Prostate gland (tissue), 2 donors: ENCODE measurements at regions not wholly inside any gene's neighbourhood (a gene's known extent, or its start where the extent isn't known, plus 50 kb on each side); places are given as distances from the start of the nearest gene placed in this dataset.
"Not testable (repeated sequence)": the region's sequence is repeated elsewhere in the genome, so short reads cannot be mapped to it uniquely, and the experiment has no call there.

Experiments
- DNase-seq: peaks from one replicate; pipeline ENCODE4 v3.0.0-alpha.2; 2019; ENCODE audit warnings: low spot score
- H3K27ac ChIP-seq, 2 donors: fragments of 200-600 bp; sonication (generic); 2 replicates each; pipeline ENCODE4 v1.5.1; 2017 to 2019
- H3K27me3 ChIP-seq: fragments of 200-600 bp; sonication (generic); replicated peaks from 2 replicates; pipeline ENCODE4 v1.5.1; 2019; ENCODE audit not compliant: insufficient read depth
- H3K36me3 ChIP-seq, 2 donors: fragments of 200-600 bp; sonication (generic); 1 replicate in 1 of 2; 2 replicates in 1 of 2; pipeline versions ENCODE4 v1.5.1 to v1.8.1; 2017 to 2019
- H3K4me1 ChIP-seq: fragments of 200-600 bp; sonication (generic); replicated peaks from 2 replicates; pipeline ENCODE4 v1.5.1; 2019
- H3K4me3 ChIP-seq, 2 donors: fragments of 200-600 bp; sonication (generic); 2 replicates each; pipeline ENCODE4 v1.5.1; 2017 to 2019
- H3K9me3 ChIP-seq: fragments of 200-600 bp; sonication (generic); 2 replicates; pipeline ENCODE4 v1.5.1; 2017
- POLR2A ChIP-seq: fragments of 450-650 bp; IDR thresholded peaks from one replicate; pipeline ENCODE4 v1.6.1; 2016; ENCODE audit warnings: antibody characterized with exemption, mild to moderate bottlenecking
- POLR2AphosphoS5 ChIP-seq: sonication (generic); formaldehyde crosslinking; IDR thresholded peaks from one replicate; pipeline ENCODE4 v1.6.1; 2017; ENCODE audit warnings: antibody characterized with exemption
- WGBS: methylation state at CpG from one replicate; pipeline ENCODE4 v1.1.5; 2018; 5-methylcytosine and 5-hydroxymethylcytosine counted together
- intact Hi-C: fragments of 100-400 bp; cut with DNase I; formaldehyde crosslinking; loops from one replicate; pipeline ENCODE4 v1.14.2; 2022
- TF ChIP-seq, protein P1 (sequence below), 4 experiments: fragments of 200-600 bp in 2 of 4; fragments of 450-650 bp in 2 of 4; sonication (generic) in 2 of 4; IDR thresholded peaks; 1 replicate in 3 of 4; 2 replicates in 1 of 4; pipeline ENCODE4 v1.5.1; 2016 to 2019; ENCODE audit warnings: antibody characterized with exemption in 4 of 4, mild to moderate bottlenecking in 2 of 4, moderate library complexity in 2 of 4

DNA sequence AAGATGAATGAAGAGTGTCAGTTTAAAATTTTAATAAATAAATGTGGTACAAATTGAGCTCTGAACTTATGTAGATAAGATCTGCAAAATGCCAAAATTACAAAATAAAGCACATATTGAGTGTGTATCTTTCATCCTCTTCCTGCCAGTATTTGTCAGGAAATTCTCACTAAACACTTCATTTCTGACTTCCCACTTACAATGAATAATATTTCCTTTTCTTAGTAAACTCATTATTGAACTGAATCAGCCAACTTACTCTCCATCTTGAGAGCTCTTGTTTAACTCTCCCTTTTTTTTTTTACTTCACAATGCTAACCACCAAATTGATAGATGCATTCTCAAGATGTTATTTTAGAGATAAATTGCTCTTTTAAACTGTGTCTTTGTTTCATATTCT lies 1230.2 kb downstream of the JRKL start:
- H3K36me3 ChIP-seq = no peaks in the 10 kb centered on the region
- H3K4me1 ChIP-seq = no peaks in the 10 kb centered on the region
- intact Hi-C loops = no loop called here
- H3K27me3 ChIP-seq = no peaks in the 10 kb centered on the region
- DNase-seq = no peak
- H3K27ac ChIP-seq = no peak overlapping the region
- no peaks in the 10 kb centered on the region for H3K9me3 ChIP-seq
- no peak overlapping the region for H3K4me3 ChIP-seq
- no peak for TF ChIP-seq POLR2AphosphoS5
- TF ChIP-seq, protein P1, sequence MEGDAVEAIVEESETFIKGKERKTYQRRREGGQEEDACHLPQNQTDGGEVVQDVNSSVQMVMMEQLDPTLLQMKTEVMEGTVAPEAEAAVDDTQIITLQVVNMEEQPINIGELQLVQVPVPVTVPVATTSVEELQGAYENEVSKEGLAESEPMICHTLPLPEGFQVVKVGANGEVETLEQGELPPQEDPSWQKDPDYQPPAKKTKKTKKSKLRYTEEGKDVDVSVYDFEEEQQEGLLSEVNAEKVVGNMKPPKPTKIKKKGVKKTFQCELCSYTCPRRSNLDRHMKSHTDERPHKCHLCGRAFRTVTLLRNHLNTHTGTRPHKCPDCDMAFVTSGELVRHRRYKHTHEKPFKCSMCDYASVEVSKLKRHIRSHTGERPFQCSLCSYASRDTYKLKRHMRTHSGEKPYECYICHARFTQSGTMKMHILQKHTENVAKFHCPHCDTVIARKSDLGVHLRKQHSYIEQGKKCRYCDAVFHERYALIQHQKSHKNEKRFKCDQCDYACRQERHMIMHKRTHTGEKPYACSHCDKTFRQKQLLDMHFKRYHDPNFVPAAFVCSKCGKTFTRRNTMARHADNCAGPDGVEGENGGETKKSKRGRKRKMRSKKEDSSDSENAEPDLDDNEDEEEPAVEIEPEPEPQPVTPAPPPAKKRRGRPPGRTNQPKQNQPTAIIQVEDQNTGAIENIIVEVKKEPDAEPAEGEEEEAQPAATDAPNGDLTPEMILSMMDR (IDR thresholded peaks at IDR 0.05) = no peak
- no peak for TF ChIP-seq POLR2A

DNA sequence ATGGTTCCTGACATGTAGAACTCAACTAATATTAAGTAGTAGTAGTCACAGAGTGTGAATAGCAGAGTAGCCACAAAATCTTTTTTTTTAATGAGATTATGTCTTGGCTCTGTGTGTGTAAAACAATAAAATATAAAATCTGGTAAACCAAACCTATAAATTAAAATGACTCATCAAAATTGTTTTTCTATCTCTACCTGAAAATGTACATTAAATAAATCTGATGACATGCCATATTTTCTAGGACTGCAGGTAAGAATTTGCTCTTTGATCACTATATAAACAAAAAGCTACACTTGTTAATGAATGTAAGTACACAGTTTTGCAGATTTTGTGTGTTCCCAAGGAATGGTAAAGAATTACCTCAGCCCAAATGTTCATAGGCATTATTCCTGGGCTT lies 1231.5 kb downstream of the JRKL start:
- no peak for DNase-seq
- Histone ChIP-seq H3K36me3 (no peaks in the 10 kb centered on the region), H3K27me3 (no peaks in the 10 kb centered on the region), H3K9me3 (no peaks in the 10 kb centered on the region), H3K27ac (no peak overlapping the region), H3K4me3 (no peak overlapping the region), H3K4me1 (no peaks in the 10 kb centered on the region)
- TF ChIP-seq POLR2AphosphoS5 = no peak
- TF ChIP-seq, protein P1 (IDR thresholded peaks at IDR 0.05) = no peak
- no peak for TF ChIP-seq POLR2A
- intact Hi-C loops = no loop called here

DNA sequence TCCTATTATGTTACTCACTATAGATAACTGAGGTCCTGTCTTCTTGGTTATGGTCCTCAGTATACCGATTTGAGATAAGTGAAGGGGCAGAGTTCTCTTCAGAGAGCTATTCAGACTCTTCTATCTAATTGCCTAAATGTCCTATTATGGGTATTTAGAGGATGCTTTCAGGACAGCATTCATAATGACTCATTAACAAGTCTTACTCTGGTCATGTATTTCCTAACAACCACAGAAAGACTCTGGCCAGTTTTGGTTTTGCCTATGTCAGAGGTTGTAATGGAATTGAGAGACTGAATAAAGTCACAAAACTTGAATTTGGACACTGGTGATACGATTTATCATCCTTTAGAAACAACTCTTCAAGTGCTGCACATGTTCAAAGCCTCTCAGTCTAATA lies 1233.0 kb downstream of the JRKL start:
- TF ChIP-seq POLR2AphosphoS5 = no peak
- TF ChIP-seq, protein P1 (IDR thresholded peaks at IDR 0.05) = no peak
- no peak for TF ChIP-seq POLR2A
- H3K36me3 ChIP-seq = no peaks in the 10 kb centered on the region
- 82% methylated on average over 2 of the region's 2 CpGs for WGBS
- no peak for DNase-seq
- H3K4me1 ChIP-seq = no peaks in the 10 kb centered on the region
- intact Hi-C loops = no loop called here
- no peaks in the 10 kb centered on the region for H3K9me3 ChIP-seq
- H3K27ac ChIP-seq = no peak overlapping the region
- no peak overlapping the region for H3K4me3 ChIP-seq
- no peaks in the 10 kb centered on the region for H3K27me3 ChIP-seq

- H3K36me3 ChIP-seq, DNase-seq, intact Hi-C loops, H3K4me3 ChIP-seq, H3K4me1 ChIP-seq, H3K9me3 ChIP-seq, H3K27ac ChIP-seq, H3K27me3 ChIP-seq: not testable (repeated sequence)
- WGBS = 62% methylated on average over 4 of the region's 4 CpGs
Observed at GRCh38 chr11:97636741-97637140, 1246.9 kb downstream of the JRKL start.

DNA sequence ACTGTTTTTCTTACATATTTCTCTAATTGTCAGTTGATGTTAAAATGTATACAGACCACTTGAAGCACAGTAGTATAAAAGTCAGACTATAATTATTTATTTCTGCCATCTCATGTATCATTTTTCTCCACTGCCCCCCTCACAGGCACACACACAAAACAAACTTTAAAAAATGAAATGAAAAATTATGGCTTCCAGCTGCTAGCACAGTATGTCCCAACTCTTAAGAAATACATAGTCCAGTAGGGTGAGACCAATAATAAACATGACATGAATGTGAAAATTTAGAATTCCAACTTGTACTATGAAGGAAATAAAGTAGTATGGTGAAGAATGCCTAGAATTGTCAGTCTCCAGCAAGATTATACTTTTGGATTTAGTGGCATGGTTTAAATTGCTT lies 1247.9 kb downstream of the JRKL start:
- no peaks in the 10 kb centered on the region for H3K36me3 ChIP-seq
- no peaks in the 10 kb centered on the region for H3K4me1 ChIP-seq
- H3K4me3 ChIP-seq = no peak overlapping the region
- no peak for TF ChIP-seq POLR2AphosphoS5
- TF ChIP-seq, protein P1 (IDR thresholded peaks at IDR 0.05) = no peak
- TF ChIP-seq POLR2A = no peak
- intact Hi-C loops = no loop called here
- no peak overlapping the region for H3K27ac ChIP-seq
- H3K27me3 ChIP-seq = no peaks in the 10 kb centered on the region
- DNase-seq = no peak
- H3K9me3 ChIP-seq = no peaks in the 10 kb centered on the region
